GM18507 (cell line): ENCODE measurements at regions not wholly inside any gene's neighbourhood (a gene's known extent, or its start where the extent isn't known, plus 50 kb on each side); places are given as distances from the start of the nearest gene placed in this dataset.

Experiments
- DNase-seq: peaks from one replicate; pipeline ENCODE4 v3.0.0; 2011; ENCODE audit warnings: low read depth; ENCODE audit not compliant: insufficient read length; ENCODE audit errors: extremely low spot score
- FAIRE-seq: peaks from 2 replicates; lab custom pipeline; 2011; peaks lifted over from hg19 to GRCh38; lab: Jason Lieb, UNC

DNA sequence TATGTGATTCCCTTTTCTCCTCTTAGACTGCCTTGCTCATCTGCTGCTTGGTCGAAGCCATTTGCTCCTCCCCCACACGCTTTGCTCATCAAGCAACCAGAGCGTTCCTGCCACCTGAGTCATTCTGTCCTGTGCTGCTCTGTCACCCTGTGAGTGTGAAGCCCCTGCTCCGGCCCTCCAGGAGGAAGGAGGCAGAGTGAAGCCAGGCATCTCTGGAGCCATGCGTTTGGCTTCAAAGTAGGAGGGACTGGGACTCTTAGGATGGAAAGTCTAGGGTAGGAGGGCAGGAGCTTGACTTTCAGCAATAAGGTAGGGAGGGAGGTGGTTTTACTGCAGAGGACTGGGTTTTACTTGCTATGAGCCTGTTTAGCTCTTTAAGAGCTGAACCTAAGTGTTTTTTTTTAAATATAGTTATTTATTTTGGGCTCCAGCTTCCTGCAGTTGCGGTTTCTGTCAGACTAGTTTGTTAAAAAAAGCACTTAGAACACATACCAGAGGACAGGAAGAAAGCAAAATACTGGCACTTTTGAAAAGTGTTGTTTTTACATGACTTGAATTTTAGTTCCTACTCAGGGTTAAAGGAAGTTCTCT lies 63.6 kb downstream of the SPINK2 start:
- FAIRE-seq (peak; percentile 86), DNase-seq (peak; percentile 53)

DNA sequence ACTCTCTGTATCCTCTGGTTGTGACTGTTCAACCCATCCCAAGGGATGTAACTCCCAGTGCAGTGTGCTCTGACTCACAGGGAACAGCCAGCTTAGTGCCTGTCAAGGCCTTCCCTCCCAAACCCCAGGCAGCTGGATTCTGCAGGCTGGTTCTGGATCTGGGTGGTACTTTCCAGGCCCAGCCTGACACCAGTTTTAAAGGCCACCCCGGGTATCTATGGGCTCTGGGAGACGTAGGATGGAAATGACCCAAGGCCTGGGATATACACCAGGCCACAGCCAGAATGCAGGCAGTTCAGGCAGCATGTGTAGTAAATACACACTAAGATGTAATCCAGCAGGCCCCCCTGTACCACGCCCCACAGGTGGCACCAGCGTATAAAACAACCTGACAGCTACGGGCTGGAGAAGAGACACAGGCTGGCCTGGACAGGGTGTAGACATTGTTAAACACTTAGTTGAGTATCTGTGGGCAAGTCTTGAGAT lies 64.2 kb downstream of the SPINK2 start:
- DNase-seq (no peak), FAIRE-seq (no peak)

DNA sequence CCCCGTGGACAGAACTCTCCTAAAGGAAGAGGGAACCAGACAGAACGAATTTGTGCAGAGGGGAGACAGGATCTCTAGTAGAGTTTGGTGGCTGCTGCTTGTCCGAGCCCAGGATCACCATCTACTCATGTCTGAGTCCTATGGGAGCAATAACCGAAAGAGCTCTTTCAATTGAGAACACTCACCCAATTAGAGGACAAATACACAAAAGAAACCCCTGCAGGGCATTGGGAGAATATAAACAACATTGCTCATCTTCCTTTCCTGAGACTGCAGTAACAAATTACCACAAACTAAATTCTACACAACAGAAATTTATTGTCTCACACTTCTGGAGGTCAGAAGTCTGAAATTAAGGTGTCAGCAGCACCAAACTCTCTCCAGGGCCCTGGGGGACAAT lies 65.6 kb downstream of the SPINK2 start:
- DNase-seq (no peak), FAIRE-seq (no peak)

DNA sequence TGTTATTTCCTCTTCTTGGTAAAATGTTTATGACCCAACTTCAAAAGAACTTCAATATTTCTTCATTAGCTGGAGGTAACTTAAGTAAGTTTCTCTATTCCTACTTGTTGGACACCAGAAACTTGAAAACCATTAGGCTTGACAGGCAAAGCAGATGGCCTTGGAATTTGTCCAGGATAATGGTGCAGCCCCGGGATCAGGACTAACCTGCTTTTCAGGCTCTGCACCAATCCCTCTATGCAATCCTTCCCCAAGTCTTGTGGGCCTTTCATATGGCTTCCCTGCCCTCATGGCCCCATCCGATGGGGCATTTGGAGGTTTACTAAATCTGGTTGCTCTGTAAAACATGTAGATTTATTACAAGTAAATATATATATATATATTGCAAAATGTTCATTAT lies 68.5 kb downstream of the SPINK2 start:
- DNase-seq (no peak), FAIRE-seq (no peak)

DNA sequence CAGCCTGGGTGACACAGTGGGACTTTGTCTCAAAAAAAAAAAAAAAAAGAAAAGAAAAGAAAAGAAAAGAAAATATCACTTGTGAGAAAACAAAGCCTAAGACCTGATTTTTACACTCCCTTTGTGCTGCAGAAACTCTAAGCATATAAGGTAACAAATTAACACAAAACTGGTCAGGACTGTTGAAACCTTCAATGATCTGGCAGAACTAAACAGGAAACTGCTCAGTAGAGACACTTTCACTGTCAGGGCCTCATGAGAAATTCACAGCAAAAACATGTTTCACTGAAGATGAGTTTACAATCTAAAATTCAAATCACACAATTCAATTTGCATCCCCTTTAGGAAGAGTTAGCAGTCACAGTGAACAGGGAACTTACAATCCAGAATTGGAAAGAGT lies 69.1 kb upstream of the HOPX start:
- no peak for FAIRE-seq
- no peak for DNase-seq

DNA sequence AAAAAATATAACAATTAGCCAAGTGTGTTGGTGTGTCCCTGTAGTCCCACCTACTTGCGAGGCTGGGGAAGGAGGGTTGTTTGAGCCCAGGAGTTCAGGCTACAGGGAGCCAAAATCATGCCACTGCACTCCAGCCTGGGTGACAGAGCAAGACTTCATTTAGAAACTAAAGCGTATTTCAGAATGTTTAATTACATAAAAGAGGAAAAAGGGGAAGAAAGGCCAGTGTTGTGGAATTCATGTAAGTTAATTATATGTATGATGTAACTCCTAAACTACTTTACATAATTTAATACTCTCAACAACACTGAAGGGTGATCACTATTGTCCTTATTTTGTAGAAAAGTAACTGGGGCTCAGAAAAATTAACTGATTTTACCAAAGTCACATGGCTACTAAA lies 67.2 kb upstream of the HOPX start:
- DNase-seq (no peak), FAIRE-seq (no peak)

DNA sequence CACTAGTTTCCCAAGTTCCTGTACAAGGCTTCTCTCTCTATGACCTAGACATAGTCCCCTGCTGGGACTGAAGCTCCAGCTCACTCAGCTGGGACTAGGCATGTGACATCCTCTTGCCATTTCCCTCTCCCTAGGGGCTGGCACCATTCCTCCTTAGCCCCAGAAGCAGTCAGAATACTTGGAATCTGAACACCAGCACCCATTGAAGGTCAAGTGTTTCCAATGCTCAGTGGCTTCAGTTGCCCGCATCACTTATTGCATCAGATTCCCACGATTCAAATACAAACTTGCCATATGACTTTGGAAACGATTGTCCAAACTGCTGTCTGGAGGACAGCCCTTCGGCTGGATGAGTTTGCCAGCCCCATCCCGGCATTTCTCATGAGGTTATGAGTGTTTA lies 65.5 kb upstream of the HOPX start:
- no peak for DNase-seq
- FAIRE-seq = no peak

DNA sequence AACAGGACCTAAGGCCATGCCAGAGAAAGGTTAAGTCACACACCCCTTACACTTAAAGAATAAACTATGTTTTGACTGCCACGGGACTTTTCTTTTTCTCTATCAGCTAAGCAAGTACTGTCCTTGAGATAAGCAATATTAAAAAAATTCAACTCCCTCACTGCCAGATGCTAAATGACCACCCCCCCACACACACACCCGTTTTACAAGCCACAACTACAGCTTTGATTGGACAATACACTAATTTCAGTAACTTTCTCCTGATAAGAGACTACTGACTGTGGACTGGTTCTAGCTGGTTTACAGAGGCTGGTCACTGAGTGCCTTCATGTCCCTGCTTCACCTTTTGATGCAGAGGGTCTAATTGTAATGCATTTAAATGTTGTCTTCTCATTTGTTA lies 63.9 kb upstream of the HOPX start:
- no peak for FAIRE-seq
- DNase-seq = no peak

DNA sequence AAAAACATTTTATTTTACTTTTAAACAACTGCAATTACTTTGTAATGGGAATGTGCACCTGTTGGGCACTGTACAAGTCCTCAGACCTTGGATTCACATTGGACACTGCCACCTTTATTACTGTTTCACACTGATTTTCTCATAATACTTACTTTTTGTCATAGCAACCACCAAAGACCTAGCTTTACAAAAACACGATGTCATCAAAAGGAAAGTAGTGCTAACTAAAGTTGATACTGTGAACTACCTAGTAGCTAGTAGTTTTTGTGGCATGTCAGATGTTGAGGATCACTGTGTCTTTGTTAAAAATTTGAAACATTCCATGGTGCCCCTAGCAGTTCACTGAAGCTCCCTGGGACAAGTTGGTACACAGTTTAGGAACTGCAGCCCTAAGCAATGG lies 62.9 kb upstream of the HOPX start:
- no peak for DNase-seq

DNA sequence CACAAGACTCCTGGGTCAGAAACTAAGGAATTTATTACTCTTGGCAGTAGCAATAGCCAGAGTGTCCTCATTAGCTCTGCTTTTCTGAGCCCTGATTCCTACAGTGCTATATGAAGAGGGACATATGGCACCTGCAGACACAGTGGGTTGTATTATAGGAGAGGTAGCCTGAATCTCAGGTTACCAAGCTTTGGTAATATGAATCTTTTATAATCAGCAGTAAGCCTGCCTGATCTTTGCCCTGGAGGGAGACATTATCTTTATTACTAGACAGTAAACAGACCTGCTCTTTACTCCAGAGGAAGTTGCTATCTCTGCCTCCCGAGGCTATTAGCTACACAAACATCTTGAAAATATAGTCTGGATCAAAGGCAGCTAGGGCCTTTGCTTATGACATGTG lies 62.5 kb upstream of the HOPX start:
- no peak for FAIRE-seq
- DNase-seq = no peak

More for the DNA sequence above, 62.9 kb upstream of the HOPX start:
- no peak for FAIRE-seq

DNA sequence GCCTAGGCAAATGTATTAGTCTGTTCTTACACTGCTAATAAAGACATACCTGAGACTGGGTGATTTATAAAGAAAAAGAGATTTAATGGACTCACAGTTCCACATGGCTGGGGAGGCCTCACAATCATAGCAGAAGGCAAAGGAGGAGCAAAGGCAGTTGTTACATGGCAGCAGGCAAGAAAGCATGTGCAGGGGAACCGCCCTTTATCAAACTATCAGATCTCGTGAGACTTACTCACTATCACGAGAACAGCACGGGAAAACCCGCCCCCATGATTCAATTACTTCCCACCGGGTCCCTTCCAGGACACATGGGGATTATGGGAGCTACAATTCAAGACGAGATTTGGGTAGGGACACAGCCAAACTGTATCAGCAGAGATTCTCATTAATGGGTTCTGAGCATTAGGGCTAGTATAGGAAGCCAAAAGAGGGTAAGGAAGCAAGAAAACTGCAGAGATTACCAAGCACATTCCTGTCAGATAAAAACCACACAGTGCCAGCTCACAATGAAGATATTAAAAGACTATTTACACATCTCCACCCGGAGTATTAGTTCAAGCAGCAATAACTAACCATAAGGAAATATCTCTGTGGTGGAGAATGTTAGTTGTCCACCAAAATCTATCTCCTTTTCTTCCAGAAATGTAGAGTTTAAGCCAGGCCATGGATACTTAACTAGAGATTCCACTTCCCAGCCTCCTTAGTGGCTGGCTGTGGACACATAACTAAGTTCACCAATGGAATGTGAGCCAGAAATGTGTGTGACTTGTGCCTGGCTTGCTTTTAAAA lies 61.2 kb upstream of the HOPX start:
- FAIRE-seq (no peak), DNase-seq (no peak)

DNA sequence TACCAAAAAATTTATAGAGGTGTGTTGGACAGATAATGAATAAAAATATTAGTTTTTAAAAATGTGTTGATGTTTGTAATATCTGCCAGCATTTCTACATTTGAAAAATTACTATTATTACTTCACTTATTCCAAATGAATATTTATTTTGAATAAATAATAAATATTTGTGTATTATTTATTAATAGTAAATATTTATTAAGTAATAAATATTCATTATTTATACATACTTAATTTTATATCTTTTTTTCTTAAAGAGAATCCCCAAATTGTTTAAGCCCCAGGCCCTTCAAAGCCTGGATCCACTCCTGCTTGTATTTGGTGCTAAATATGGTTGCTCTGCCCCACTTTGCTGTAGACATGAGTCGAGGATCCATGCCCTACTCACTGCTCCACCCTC lies 60.5 kb upstream of the HOPX start:
- FAIRE-seq = no peak
- DNase-seq = no peak

DNA sequence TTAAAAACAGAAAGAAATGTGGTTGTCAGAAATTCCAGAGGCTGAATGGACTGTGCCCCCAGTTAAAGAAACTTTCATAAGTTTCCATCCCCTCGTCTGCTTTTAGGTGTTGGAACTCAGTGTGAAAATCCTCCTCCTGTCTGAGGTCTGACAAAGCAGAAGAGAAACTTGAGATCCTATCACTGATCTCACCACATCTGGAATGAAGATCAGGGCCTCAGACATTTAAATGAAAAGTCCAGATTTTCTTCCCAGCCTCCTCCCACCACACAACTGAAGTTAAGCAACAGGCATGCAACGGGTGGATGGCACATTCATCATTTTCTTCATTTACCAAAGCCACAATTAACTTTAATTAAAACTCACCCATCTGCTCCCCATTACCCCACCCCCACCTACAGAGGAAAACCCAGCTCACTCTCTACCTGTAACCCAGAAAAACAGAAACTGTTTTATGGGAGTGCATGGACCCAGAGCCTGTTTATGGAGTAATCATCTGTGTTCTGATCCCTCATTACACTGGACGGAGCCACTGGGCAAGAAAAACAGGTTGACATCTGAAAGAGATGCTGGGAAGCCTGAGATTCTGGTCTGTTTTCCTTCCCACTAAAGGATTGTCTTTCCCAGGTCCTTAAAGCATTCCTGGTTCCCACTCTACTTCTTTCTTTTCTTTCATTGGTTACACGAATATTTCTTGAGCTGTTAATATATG lies 58.1 kb upstream of the HOPX start:
- no peak for DNase-seq
- no peak for FAIRE-seq

DNA sequence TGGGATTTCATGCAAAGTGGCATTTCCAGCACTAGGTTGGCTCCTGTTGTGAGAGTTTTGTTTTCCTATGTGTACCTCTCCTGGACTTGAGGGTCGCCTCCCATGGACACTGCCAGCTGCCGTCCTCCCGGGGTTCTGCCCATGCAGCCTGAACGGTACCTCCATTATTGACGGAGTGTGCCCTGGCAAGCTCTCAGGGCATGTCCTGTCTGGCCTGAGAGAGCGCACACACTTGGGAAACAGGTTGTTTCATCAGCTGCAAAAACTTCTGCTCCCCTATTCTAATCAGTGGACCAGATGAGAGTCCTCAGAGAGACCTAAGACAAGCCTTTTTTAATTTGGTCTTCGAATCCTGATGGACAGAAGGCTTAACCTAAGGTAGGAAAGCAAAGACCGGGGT lies 56.6 kb upstream of the HOPX start:
- FAIRE-seq = no peak

DNA sequence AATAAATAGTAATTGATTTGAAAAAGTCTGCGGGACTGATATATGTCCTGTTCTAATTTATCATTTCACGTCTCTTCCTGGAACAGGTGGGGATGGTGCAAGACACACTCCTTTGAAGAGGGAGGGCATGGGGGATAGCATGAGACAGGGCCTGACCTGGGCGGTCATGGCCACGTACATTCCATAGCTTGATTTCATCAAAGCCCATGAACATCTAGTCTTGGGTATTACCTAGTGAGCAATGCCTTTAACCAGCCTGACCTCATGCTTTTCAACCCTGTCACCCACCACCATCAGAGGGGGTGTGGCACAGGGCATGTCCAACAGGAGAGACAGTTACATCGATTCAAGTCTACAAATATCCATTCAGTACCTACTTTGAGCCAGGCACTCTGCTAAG lies 52.3 kb upstream of the HOPX start:
- DNase-seq = no peak
- FAIRE-seq = no peak

More for the DNA sequence above, 56.6 kb upstream of the HOPX start:
- no peak for DNase-seq

DNA sequence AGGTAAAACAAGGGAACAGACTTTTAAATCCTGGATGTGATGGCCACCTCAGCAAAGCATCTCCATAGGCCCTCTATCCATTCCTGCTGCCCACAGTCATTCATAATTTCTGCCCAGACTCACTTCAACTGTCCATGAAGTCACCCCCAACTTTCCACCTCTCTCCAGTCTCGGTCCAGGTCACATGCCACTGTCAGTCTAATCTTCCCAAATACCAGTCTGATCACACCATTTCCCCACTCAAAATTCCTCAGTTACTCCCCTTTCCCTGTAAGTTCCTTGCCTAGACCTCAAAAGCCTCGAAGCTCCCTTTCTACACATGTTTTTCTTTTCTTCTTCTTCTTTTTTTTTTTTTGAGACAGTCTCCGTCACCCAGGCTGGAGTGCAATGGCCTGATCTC lies 51.2 kb upstream of the HOPX start:
- FAIRE-seq (no peak), DNase-seq (no peak)

DNA sequence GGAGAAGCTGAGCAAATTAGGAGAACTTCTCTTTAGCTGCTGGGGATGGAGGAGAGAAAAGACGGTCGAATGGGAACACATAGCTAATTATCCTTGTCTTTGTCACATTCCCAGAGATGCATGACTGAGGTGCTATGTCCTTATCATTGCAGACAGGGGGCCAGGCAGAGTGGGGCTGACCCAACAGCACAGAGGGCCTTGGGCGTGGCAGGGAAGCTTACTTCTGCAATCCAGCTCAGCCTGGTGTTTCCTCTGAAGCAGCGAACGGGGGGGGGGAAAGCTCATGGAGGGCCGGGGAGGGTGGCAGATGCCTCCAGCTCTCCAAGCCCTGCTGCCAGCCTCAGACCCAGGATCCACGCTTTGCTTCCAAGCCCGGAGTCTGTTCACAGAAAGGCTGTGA lies 50.8 kb upstream of the HOPX start:
- DNase-seq (no peak), FAIRE-seq (no peak)
